ENCODE measurements at regions not wholly inside any gene's neighbourhood (a gene's known extent, or its start where the extent isn't known, plus 50 kb on each side); places are given as distances from the start of the nearest gene placed in this dataset.
"Not testable (repeated sequence)": the region's sequence is repeated elsewhere in the genome, so short reads cannot be mapped to it uniquely, and the experiment has no call there.

GRCh38 chr16:10261526-10261925, 79.3 kb upstream of the GRIN2A start:
- not testable (repeated sequence) for TF ChIP-seq EZH2phosphoT487 (IDR thresholded peaks at IDR 0.05; ENCODE audit: low read length)
- TF ChIP-seq, protein P1, sequence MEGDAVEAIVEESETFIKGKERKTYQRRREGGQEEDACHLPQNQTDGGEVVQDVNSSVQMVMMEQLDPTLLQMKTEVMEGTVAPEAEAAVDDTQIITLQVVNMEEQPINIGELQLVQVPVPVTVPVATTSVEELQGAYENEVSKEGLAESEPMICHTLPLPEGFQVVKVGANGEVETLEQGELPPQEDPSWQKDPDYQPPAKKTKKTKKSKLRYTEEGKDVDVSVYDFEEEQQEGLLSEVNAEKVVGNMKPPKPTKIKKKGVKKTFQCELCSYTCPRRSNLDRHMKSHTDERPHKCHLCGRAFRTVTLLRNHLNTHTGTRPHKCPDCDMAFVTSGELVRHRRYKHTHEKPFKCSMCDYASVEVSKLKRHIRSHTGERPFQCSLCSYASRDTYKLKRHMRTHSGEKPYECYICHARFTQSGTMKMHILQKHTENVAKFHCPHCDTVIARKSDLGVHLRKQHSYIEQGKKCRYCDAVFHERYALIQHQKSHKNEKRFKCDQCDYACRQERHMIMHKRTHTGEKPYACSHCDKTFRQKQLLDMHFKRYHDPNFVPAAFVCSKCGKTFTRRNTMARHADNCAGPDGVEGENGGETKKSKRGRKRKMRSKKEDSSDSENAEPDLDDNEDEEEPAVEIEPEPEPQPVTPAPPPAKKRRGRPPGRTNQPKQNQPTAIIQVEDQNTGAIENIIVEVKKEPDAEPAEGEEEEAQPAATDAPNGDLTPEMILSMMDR (IDR thresholded peaks at IDR 0.05; ENCODE audit: low read length) = not testable (repeated sequence)

Data from MM.1S (cell line).